ENCODE measurements at regions not wholly inside any gene's neighbourhood (a gene's known extent, or its start where the extent isn't known, plus 50 kb on each side); places are given as distances from the start of the nearest gene placed in this dataset.
"Not testable (repeated sequence)": the region's sequence is repeated elsewhere in the genome, so short reads cannot be mapped to it uniquely, and the experiment has no call there.

GRCh38 chr5:1983401-1983800, 100.7 kb upstream of the IRX4 start:
- H3K36me3 ChIP-seq (ENCODE audit: control insufficient read depth, insufficient read depth, low read length): no peaks in the 10 kb centered on the region
- H3K27me3 ChIP-seq (ENCODE audit: control insufficient read depth, insufficient read depth, low read length): no peaks in the 10 kb centered on the region
- no peak for TF ChIP-seq CTCF (IDR thresholded peaks at IDR 0.05; ENCODE audit: insufficient read depth, low read depth, low read length)
- no peak overlapping the region for H3K4me3 ChIP-seq (ENCODE audit: low read depth, low read length)
- DNase-seq (ENCODE audit: low read depth): no peak
- POLR2A ChIA-PET: no interaction called here
- CTCF ChIA-PET: interaction anchor here (0.6 kb wide), 1 partner anchor 14 kb away, joined by 4 read pairs; no protein-coding TSS in a partner anchor

- POLR2A ChIA-PET; DNase-seq (ENCODE audit: low read depth); H3K36me3 ChIP-seq (ENCODE audit: control insufficient read depth, insufficient read depth, low read length); H3K4me3 ChIP-seq (ENCODE audit: low read depth, low read length); H3K27me3 ChIP-seq (ENCODE audit: control insufficient read depth, insufficient read depth, low read length): not testable (repeated sequence)
- CTCF ChIA-PET: interaction anchor here (0.6 kb wide), 1 partner anchor 15 kb away, joined by 4 read pairs; no protein-coding TSS in a partner anchor
These were observed 99.8 kb upstream of the IRX4 start for GRCh38 chr5:1982561-1982960.

GRCh38 chr5:1975898-1976765, 93.4 kb upstream of the IRX4 start:
- DNase-seq (ENCODE audit: low read depth): no peak
- no peak for TF ChIP-seq CTCF (IDR thresholded peaks at IDR 0.05; ENCODE audit: insufficient read depth, low read depth, low read length)
- Histone ChIP-seq H3K27me3 (ENCODE audit: control insufficient read depth, insufficient read depth, low read length) (no peaks in the 10 kb centered on the region), H3K36me3 (ENCODE audit: control insufficient read depth, insufficient read depth, low read length) (no peaks in the 10 kb centered on the region), H3K4me3 (ENCODE audit: low read depth, low read length) (no peak overlapping the region)
- CTCF ChIA-PET: no interaction called here
- POLR2A ChIA-PET: no interaction called here

GRCh38 chr5:1975406-1975715, 92.6 kb upstream of the IRX4 start:
- Histone ChIP-seq H3K27me3 (ENCODE audit: control insufficient read depth, insufficient read depth, low read length) (no peaks in the 10 kb centered on the region), H3K36me3 (ENCODE audit: control insufficient read depth, insufficient read depth, low read length) (no peaks in the 10 kb centered on the region), H3K4me3 (ENCODE audit: low read depth, low read length) (no peak overlapping the region)
- POLR2A ChIA-PET: no interaction called here
- TF ChIP-seq CTCF (IDR thresholded peaks at IDR 0.05; ENCODE audit: insufficient read depth, low read depth, low read length): no peak
- CTCF ChIA-PET: interaction anchor here (0.7 kb wide), 1 partner anchor 211 kb away, joined by 3 read pairs; no protein-coding TSS in a partner anchor
- DNase-seq (ENCODE audit: low read depth): no peak

GRCh38 chr5:1974501-1975405, 92.0 kb upstream of the IRX4 start:
- TF ChIP-seq CTCF (IDR thresholded peaks at IDR 0.05; ENCODE audit: insufficient read depth, low read depth, low read length): no peak
- H3K27me3 ChIP-seq (ENCODE audit: control insufficient read depth, insufficient read depth, low read length): no peaks in the 10 kb centered on the region
- ChIA-PET POLR2A (no interaction called here), CTCF (interaction anchor here (0.7 kb wide), 1 partner anchor 210 kb away, joined by 3 read pairs; no protein-coding TSS in a partner anchor)
- no peak overlapping the region for H3K4me3 ChIP-seq (ENCODE audit: low read depth, low read length)
- no peaks in the 10 kb centered on the region for H3K36me3 ChIP-seq (ENCODE audit: control insufficient read depth, insufficient read depth, low read length)
- DNase-seq (ENCODE audit: low read depth): no peak

Measured in BJ (cell line).